GM20000 (cell line): ENCODE measurements at regions not wholly inside any gene's neighbourhood (a gene's known extent, or its start where the extent isn't known, plus 50 kb on each side); places are given as distances from the start of the nearest gene placed in this dataset.

Source experiments
- DNase-seq: peaks from one replicate; pipeline ENCODE4 v3.0.0; 2012; ENCODE audit warnings: low spot score
- CTCF ChIP-seq: IDR thresholded peaks from 2 replicates; pipeline ENCODE4 v1.5.1; 2012; ENCODE audit warnings: mild to moderate bottlenecking, control low read depth; ENCODE audit errors: extremely low read depth, missing control alignments

GRCh38 chr2:7571701-7572100 lies 654.5 kb downstream of the RNF144A start:
- DNase-seq, result no peak
- no peak for TF ChIP-seq CTCF

GRCh38 chr2:7572450-7572849 lies 655.2 kb downstream of the RNF144A start:
- no peak for DNase-seq
- no peak for TF ChIP-seq CTCF

DNA sequence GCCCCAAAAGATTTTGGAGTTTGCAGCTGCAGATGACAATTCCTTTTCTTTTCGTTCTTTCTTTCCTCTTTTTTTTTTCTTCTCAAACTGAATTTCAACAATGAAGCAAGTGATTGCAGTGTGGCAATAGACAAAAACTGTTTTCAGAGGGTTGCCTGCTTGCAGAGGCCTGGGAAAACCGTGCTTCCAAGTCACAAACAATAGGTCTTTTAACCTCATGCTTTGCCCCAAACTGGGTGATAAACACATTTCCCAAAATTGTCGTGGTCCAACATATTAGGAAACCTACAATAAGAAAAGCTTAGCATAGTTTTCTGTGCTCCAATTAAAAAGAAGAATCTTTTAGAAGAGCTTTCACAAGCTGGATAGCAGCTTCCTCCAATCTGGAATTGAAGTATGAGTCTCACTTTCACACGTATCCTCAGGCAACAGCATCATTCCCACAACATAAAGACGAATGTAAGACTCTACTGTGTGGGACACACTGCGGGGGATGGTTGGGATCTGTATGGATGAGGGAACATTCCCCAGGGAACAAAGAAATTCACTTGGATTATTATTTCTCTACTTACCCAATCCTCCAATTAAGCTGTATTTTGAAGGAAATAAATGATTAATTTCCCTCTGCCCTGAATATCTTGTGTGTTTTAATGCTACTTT lies 656.1 kb downstream of the RNF144A start:
- no peak for TF ChIP-seq CTCF
- no peak for DNase-seq

DNA sequence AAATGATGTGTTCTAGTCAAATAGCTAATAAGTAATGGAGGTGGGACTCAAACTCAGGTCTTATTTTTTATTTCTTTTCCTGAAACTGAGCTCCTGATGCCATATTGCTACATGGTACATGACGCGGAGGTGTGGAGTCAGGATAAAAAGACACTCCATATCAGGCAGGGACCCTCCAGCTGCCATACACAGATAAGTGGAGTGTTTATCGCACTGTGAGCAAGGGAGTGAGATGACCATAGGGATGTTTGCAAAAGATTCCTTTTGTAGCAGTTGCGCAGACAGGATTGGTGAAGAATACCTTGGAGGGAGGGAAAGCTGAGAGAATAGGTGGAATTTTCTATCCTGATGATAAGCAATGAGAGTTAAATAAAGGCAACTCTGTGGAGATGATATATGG lies 657.2 kb downstream of the RNF144A start:
- TF ChIP-seq CTCF, result no peak

GRCh38 chr2:7577769-7578168 lies 660.6 kb downstream of the RNF144A start:
- DNase-seq, result no peak
- no peak for TF ChIP-seq CTCF

More for the DNA sequence above, 657.2 kb downstream of the RNF144A start:
- no peak for DNase-seq

DNA sequence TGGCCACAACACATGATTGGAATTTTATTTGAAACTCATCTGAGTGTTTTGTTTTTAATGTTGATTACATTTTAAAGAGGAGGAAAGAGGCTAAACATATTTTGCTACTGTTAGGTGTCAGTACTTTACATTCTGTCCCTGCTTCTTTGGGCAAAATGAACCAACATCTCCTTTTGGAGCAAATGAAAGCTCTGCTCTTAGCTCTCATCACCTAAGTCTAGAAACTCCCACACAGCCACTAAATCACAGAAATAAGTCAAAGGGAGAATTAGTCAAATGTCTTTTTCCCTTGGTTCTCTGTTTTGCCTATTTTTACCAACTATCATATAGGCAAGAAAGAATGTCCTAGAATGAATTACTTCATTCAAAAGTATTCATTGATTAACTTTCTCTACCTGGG lies 666.8 kb downstream of the RNF144A start:
- no peak for DNase-seq
- no peak for TF ChIP-seq CTCF

DNA sequence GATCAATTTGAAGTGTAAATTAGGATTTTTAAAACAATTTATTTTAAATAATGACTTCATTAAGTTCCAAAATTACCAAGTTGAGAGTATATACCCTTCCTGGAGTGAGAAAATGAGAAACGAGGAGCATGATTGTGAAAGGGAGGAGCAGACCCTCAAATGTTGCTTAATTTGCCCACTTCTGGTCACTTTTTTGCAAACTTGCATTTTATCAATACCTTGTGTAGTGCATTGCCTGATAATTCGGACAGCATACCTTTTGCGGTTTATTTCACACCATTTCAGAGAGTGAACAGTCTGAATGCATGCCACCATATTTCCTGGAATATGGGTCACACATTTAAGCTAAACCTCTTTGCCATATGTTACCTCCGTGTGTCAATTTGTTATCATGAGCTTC lies 669.7 kb downstream of the RNF144A start:
- TF ChIP-seq CTCF, result no peak

More for the DNA sequence above, 669.7 kb downstream of the RNF144A start:
- DNase-seq, result no peak
